HG03565 (cell line): ENCODE measurements at regions not wholly inside any gene's neighbourhood (a gene's known extent, or its start where the extent isn't known, plus 50 kb on each side); places are given as distances from the start of the nearest gene placed in this dataset.

ENCODE experiments used
- ATAC-seq: cut with Tn5 transposase; IDR thresholded peaks from one replicate; pipeline ENCODE4 v1.9.1; 2021; ENCODE audit warnings: mild to moderate bottlenecking, moderate library complexity; ENCODE audit not compliant: unreplicated experiment

- no peak for ATAC-seq
Observed at GRCh38 chr20:56865055-56865454, 235.9 kb downstream of the TFAP2C start.

GRCh38 chr20:56867128-56867527 lies 238.0 kb downstream of the TFAP2C start:
- no peak for ATAC-seq

- no peak for ATAC-seq
Observed at GRCh38 chr20:56868746-56869145, 239.6 kb downstream of the TFAP2C start.

- no peak for ATAC-seq
Observed at GRCh38 chr20:56870271-56870670, 241.2 kb downstream of the TFAP2C start.

GRCh38 chr20:56871691-56872090 lies 242.6 kb downstream of the TFAP2C start:
- no peak for ATAC-seq

- no peak for ATAC-seq
Observed at GRCh38 chr20:56872620-56873458, 243.7 kb downstream of the TFAP2C start.

GRCh38 chr20:56873836-56874235 lies 244.7 kb downstream of the TFAP2C start:
- ATAC-seq, result no peak

GRCh38 chr20:56875052-56875659 lies 246.1 kb downstream of the TFAP2C start:
- ATAC-seq, result no peak

GRCh38 chr20:56875803-56876202 lies 246.7 kb downstream of the TFAP2C start:
- ATAC-seq, result no peak

- no peak for ATAC-seq
Observed at GRCh38 chr20:56885521-56885920, 256.4 kb downstream of the TFAP2C start.

GRCh38 chr20:56890011-56890410 lies 260.9 kb downstream of the TFAP2C start:
- no peak for ATAC-seq

- no peak for ATAC-seq
Observed at GRCh38 chr20:56893226-56893917, 264.3 kb downstream of the TFAP2C start.

GRCh38 chr20:56896447-56896846 lies 267.3 kb downstream of the TFAP2C start:
- no peak for ATAC-seq

GRCh38 chr20:56897318-56897957 lies 268.3 kb downstream of the TFAP2C start:
- ATAC-seq, result no peak

GRCh38 chr20:56897958-56898349 lies 268.8 kb downstream of the TFAP2C start:
- no peak for ATAC-seq

GRCh38 chr20:56899506-56899905 lies 270.4 kb downstream of the TFAP2C start:
- ATAC-seq, result no peak

- no peak for ATAC-seq
Observed at GRCh38 chr20:56900252-56900651, 271.1 kb downstream of the TFAP2C start.

GRCh38 chr20:56903421-56903820 lies 274.3 kb downstream of the TFAP2C start:
- ATAC-seq, result no peak

GRCh38 chr20:56903858-56904257 lies 274.8 kb downstream of the TFAP2C start:
- ATAC-seq, result no peak

- no peak for ATAC-seq
Observed at GRCh38 chr20:56909918-56910714, 281.0 kb downstream of the TFAP2C start.

GRCh38 chr20:56911946-56912345 lies 282.8 kb downstream of the TFAP2C start:
- ATAC-seq, result no peak
